HCT116 (cell line): ENCODE measurements at regions not wholly inside any gene's neighbourhood (a gene's known extent, or its start where the extent isn't known, plus 50 kb on each side); places are given as distances from the start of the nearest gene placed in this dataset.

Source experiments
- ATAC-seq: fragments of 200-7000 bp; cut with Tn5 transposase; 2 replicates; pipeline ENCODE4 v1.9.1; 2020; ENCODE audit warnings: mild to moderate bottlenecking, moderate library complexity
- BruUV-seq: library from RNA; stranded (reverse); fragments of 400-500 nt; replicated peaks from 2 replicates; lab custom pipeline; 2021; lab: Mats Ljungman, UMichigan
- CTCF ChIA-PET: fragments of 300-600 bp; sonication (Branson Sonifier 250); formaldehyde crosslinking; loops from one replicate; lab custom pipeline; 2021; ENCODE audit warnings: antibody characterized with exemption; lab: Charles Lee
- POLR2A ChIA-PET: fragments of 300-600, 350-600 bp; sonication (Branson Sonifier 250); formaldehyde crosslinking; loops from one replicate; lab custom pipeline; 2021; ENCODE audit warnings: antibody characterized with exemption; lab: Charles Lee
- RAD21 ChIA-PET, 2 experiments: fragments of 300-600 bp; sonication (Branson Sonifier 250); formaldehyde crosslinking; loops; one replicate each; lab custom pipeline; 2023; ENCODE audit warnings: low total read pairs in 2 of 2; ENCODE audit not compliant: uncharacterized antibody in 2 of 2, unreplicated experiment in 2 of 2, low non-redundant PET in 1 of 2; lab: Charles Lee
- DNase-seq: peaks from one replicate; pipeline ENCODE4 v3.0.0-alpha.2; 2010; ENCODE audit warnings: low read depth, low spot score
- H2AFZ ChIP-seq: fragments of 200-600 bp; shearing (Covaris generic), sonication (generic); 2 replicates; pipeline ENCODE4 v1.6.1; 2017; ENCODE audit warnings: low read depth, mixed run types, mixed read lengths, antibody characterized with exemption, low read length; ENCODE audit not compliant: poor library complexity, severe bottlenecking
- H3K27ac ChIP-seq: 2 replicates; pipeline ENCODE4 v1.5.1; 2012; ENCODE audit warnings: low read depth, low read length
- H3K27me3 ChIP-seq: fragments of 200-600 bp; sonication (generic); 2 replicates; pipeline ENCODE4 v1.6.1; 2016; ENCODE audit warnings: mixed run types, low read length, mixed read lengths; ENCODE audit not compliant: insufficient read depth
- H3K36me3 ChIP-seq, 2 experiments: fragments of 200-500 bp in 1 of 2; fragments of 200-600 bp in 1 of 2; sonication (Bioruptor generic) in 1 of 2; sonication (generic) in 1 of 2; 2 replicates each; pipeline versions ENCODE4 v1.5.1 to v1.6.1; 2014 to 2016; ENCODE audit warnings: low read length in 2 of 2, inconsistent platforms in 1 of 2, mixed read lengths in 1 of 2, mixed run types in 1 of 2; ENCODE audit not compliant: insufficient read depth in 2 of 2, control insufficient read depth in 1 of 2
- H3K4me1 ChIP-seq, 2 experiments: fragments of 200-600 bp in 1 of 2; sonication (generic) in 1 of 2; 2 replicates each; pipeline versions ENCODE4 v1.5.1 to v1.6.1; 2012 to 2017; ENCODE audit warnings: low read length in 2 of 2, inconsistent platforms in 1 of 2, mild to moderate bottlenecking in 1 of 2, mixed read lengths in 1 of 2, mixed run types in 1 of 2, moderate library complexity in 1 of 2; ENCODE audit not compliant: insufficient read depth in 2 of 2, control insufficient read depth in 1 of 2
- H3K4me2 ChIP-seq: fragments of 200-600 bp; sonication (generic); 2 replicates; pipeline ENCODE4 v1.6.1; 2017; ENCODE audit warnings: mixed run types, low read length, mixed read lengths
- H3K4me3 ChIP-seq, 2 experiments: fragments of 200-600 bp in 1 of 2; sonication (generic) in 1 of 2; replicated peaks in 1 of 2; 2 replicates each; pipeline ENCODE4 v1.5.1; 2011 to 2016; ENCODE audit warnings: low read length in 2 of 2, control low read depth in 1 of 2, low read depth in 1 of 2, mild to moderate bottlenecking in 1 of 2, mixed read lengths in 1 of 2, mixed run types in 1 of 2
- H3K79me2 ChIP-seq: fragments of 200-600 bp; sonication (generic); 2 replicates; pipeline ENCODE4 v1.6.1; 2017; ENCODE audit warnings: mild to moderate bottlenecking, mixed run types, low read length, moderate library complexity, mixed read lengths; ENCODE audit not compliant: insufficient read depth
- H3K9ac ChIP-seq: fragments of 200-600 bp; sonication (generic); 2 replicates; pipeline ENCODE4 v1.6.1; 2016; ENCODE audit warnings: low read length, mixed read lengths
- H3K9me2 ChIP-seq: fragments of 200-600 bp; sonication (generic), shearing (Covaris generic); 2 replicates; pipeline ENCODE4 v1.6.1; 2017; ENCODE audit warnings: mixed run types, mild to moderate bottlenecking, moderate library complexity; ENCODE audit not compliant: insufficient read depth
- H3K9me3 ChIP-seq, 2 experiments: fragments of 200-500 bp in 1 of 2; fragments of 200-600 bp in 1 of 2; sonication (Bioruptor generic) in 1 of 2; sonication (generic) in 1 of 2; 2 replicates each; pipeline ENCODE4 v1.6.1; 2014 to 2017; ENCODE audit warnings: low read length in 2 of 2, mixed read lengths in 2 of 2, inconsistent platforms in 1 of 2, low read depth in 1 of 2, mild to moderate bottlenecking in 1 of 2, mixed run types in 1 of 2, moderate library complexity in 1 of 2; ENCODE audit not compliant: control insufficient read depth in 1 of 2, insufficient read depth in 1 of 2
- H4K20me1 ChIP-seq: fragments of 200-600 bp; sonication (generic), shearing (Covaris generic); 2 replicates; pipeline ENCODE4 v1.6.1; 2017; ENCODE audit warnings: mixed run types, mild to moderate bottlenecking, moderate library complexity; ENCODE audit not compliant: insufficient read depth
- ATF3 ChIP-seq: IDR thresholded peaks from 2 replicates; pipeline ENCODE4 v1.6.1; 2012
- CTCF ChIP-seq, 3 experiments: fragments of 200-600 bp in 1 of 3; sonication (generic) in 1 of 3; IDR thresholded peaks in 2 of 3; conservative IDR thresholded peaks in 1 of 3; 2 replicates each; pipeline ENCODE4 v1.5.1; 2012 to 2017; ENCODE audit warnings: low read depth in 2 of 3, low read length in 2 of 3, antibody characterized with exemption in 1 of 3, borderline replicate concordance in 1 of 3, control low read depth in 1 of 3, mild to moderate bottlenecking in 1 of 3, mixed read lengths in 1 of 3, mixed run types in 1 of 3, moderate library complexity in 1 of 3; ENCODE audit not compliant: insufficient read depth in 1 of 3
- EGR1 ChIP-seq: IDR thresholded peaks from 2 replicates; pipeline ENCODE4 v1.6.1; 2012; ENCODE audit warnings: low read depth
- EZH2 ChIP-seq: fragments of 200-600 bp; sonication (generic); IDR thresholded peaks from 2 replicates; pipeline ENCODE4 v1.6.1; 2017; ENCODE audit warnings: antibody characterized with exemption, mixed run types
- POLR2A ChIP-seq: IDR thresholded peaks from 2 replicates; pipeline ENCODE4 v1.7.0; 2011; ENCODE audit warnings: borderline replicate concordance; ENCODE audit not compliant: insufficient read depth, insufficient read length; ENCODE audit errors: extremely low read depth
- POLR2AphosphoS5 ChIP-seq: IDR thresholded peaks from 2 replicates; pipeline ENCODE4 v1.6.1; 2011; ENCODE audit warnings: mild to moderate bottlenecking, low read depth, low read length, moderate library complexity
- REST ChIP-seq: IDR thresholded peaks from 2 replicates; pipeline ENCODE4 v1.6.1; 2012; ENCODE audit warnings: low read depth
- SIN3A ChIP-seq: IDR thresholded peaks from 2 replicates; pipeline ENCODE4 v1.6.1; 2012; ENCODE audit warnings: low read depth
- SP1 ChIP-seq: IDR thresholded peaks from 2 replicates; pipeline ENCODE4 v1.6.1; 2012; ENCODE audit warnings: low read depth
- SRF ChIP-seq: IDR thresholded peaks from 2 replicates; pipeline ENCODE4 v1.6.1; 2012; ENCODE audit warnings: low read depth
- ZFX ChIP-seq: fragments of 450-650 bp; IDR thresholded peaks from 2 replicates; pipeline ENCODE4 v1.6.1; 2017
- intact Hi-C: fragments of 100-400 bp; cut with micrococcal nuclease; formaldehyde crosslinking; loops from 2 replicates; pipeline ENCODE4 v1.10.0; 2022

GRCh38 chr13:82664183-82664582 lies 1218.1 kb downstream of the SLITRK1 start:
- no peak for DNase-seq
- no peak overlapping the region for H3K9ac ChIP-seq
- CTCF ChIA-PET: no interaction called here
- H3K9me2 ChIP-seq: no peaks in the 10 kb centered on the region
- no peaks in the 10 kb centered on the region for H3K27me3 ChIP-seq
- no peak overlapping the region for H3K4me2 ChIP-seq
- H4K20me1 ChIP-seq: no peaks in the 10 kb centered on the region
- no peaks in the 10 kb centered on the region for H3K79me2 ChIP-seq
- TF ChIP-seq ZFX (no peak), EZH2 (no peak), CTCF (IDR thresholded peaks at IDR 0.05 in 2 of 3, conservative IDR thresholded peaks at IDR 0.05 in 1 of 3; ENCODE audit: borderline replicate concordance in 1 of 3, insufficient read depth in 1 of 3, low read depth in 2 of 3, low read length in 2 of 3) (no peak), POLR2A (no peak), ATF3 (no peak), EGR1 (no peak), SRF (no peak), POLR2AphosphoS5 (no peak), REST (no peak), SIN3A (no peak), SP1 (no peak)
- intact Hi-C loops: no loop called here
- no peak overlapping the region for H2AFZ ChIP-seq
- POLR2A ChIA-PET: no interaction called here
- H3K9me3 ChIP-seq: no peaks in the 10 kb centered on the region
- no TSS peak for BruUV-seq
- no peak for ATAC-seq
- H3K27ac ChIP-seq: no peak overlapping the region
- no peaks in the 10 kb centered on the region for H3K36me3 ChIP-seq
- RAD21 ChIA-PET: no interaction called here
- no peak overlapping the region for H3K4me3 ChIP-seq
- no peaks in the 10 kb centered on the region for H3K4me1 ChIP-seq
